Heart left ventricle (tissue), 13 donors: ENCODE measurements at regions not wholly inside any gene's neighbourhood (a gene's known extent, or its start where the extent isn't known, plus 50 kb on each side); places are given as distances from the start of the nearest gene placed in this dataset.

ENCODE experiments used
- CTCF ChIP-seq, 12 donors: fragments of 200-600 bp; sonication (generic) in 4 of 12; IDR thresholded peaks; one replicate each; pipeline versions ENCODE4 v1.5.0 to v1.8.0; 2018 to 2022; ENCODE audit warnings: antibody characterized with exemption in 12 of 12, mild to moderate bottlenecking in 5 of 12
- POLR2A ChIP-seq, 2 donors: fragments of 450-650 bp; IDR thresholded peaks; one replicate each; pipeline ENCODE4 v1.6.1; 2017; ENCODE audit warnings: antibody characterized with exemption in 2 of 2, mild to moderate bottlenecking in 2 of 2, moderate library complexity in 2 of 2
- donor health status: ischemic (EF 13 %, LVEDD 7.1; RV severe dilation, severe dysfunction).
- donor health status: DM: no; HTN: yes; CAD: no.
- donor health status: DM: no; HTN: no; CAD: no.
- donor health status: ischemic (EF 25% LVEDD 6.9; RV normal size, moderate dysfunction).
- donor health status: ischemic (EF 25% LVEDD 5.7; RV mildly dilated, moderate dysfunction).
- donor health status: ischemic (EF 35%, LVEDD 5.7; RV mildly dilated, moderate dysfunction).
- donor health status: nonischemic (EF 11% LVEDD 7.7; RV severe dilation, severe dysfunction).
- donor health status: DM: yes; HTN: yes; CAD: no.
- donor health status: PGD.
- donor health status: ischemic (EF 29% LVEDD 5.4; RV normal size, mild dysfunction).
- donor health status: nonischemic (EF 23%, LVEDD 6.1; RV moderate dilation, normal function).

GRCh38 chr15:96230526-96231181 lies 99.8 kb upstream of the NR2F2 start:
- no peak for TF ChIP-seq CTCF (IDR thresholded peaks at IDR 0.05)
- TF ChIP-seq POLR2A (IDR thresholded peaks at IDR 0.05) = no peak
